HG03280 (cell line): ENCODE measurements at regions not wholly inside any gene's neighbourhood (a gene's known extent, or its start where the extent isn't known, plus 50 kb on each side); places are given as distances from the start of the nearest gene placed in this dataset.

Experiments used
- ATAC-seq: cut with Tn5 transposase; IDR thresholded peaks from one replicate; pipeline ENCODE4 v1.9.1; 2021; ENCODE audit warnings: mild to moderate bottlenecking, moderate library complexity; ENCODE audit not compliant: unreplicated experiment

DNA sequence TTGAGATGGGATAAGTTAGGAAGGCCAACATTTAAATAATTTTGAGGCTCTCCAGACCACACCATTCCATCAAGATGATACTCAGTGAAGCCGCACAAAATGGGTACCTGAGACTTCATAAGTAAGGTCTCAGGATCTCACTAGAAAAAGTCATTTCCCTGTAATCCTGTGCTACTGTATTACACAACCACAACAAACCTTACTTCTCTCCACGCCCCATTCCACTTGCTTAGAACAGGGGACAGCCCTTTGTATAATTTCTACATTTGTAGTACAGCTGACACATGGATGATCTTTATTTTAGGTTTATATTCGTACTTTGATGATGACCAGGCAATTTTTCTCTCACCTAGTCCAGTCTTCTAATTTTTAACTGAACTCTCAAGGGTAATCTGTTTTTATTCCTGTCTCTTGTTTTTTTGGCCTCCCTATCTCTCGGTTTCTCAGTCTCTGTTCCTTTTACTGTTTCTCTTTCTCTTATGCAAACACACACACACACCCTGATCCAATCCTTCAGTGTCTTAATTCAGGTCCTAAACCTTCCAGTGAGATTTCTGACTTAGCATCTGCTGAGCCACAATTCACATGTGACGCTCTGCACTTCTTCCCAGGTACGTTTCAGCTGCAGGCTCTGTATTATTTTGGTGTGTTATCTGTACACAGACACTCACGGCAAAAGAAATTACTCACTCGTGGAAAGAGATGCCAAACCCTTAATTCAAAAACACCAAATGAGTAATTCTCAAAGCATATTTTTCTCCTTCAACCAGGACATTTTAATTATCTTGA is 223.2 kb upstream of the THBS1 start:
- ATAC-seq: peak; percentile 43

DNA sequence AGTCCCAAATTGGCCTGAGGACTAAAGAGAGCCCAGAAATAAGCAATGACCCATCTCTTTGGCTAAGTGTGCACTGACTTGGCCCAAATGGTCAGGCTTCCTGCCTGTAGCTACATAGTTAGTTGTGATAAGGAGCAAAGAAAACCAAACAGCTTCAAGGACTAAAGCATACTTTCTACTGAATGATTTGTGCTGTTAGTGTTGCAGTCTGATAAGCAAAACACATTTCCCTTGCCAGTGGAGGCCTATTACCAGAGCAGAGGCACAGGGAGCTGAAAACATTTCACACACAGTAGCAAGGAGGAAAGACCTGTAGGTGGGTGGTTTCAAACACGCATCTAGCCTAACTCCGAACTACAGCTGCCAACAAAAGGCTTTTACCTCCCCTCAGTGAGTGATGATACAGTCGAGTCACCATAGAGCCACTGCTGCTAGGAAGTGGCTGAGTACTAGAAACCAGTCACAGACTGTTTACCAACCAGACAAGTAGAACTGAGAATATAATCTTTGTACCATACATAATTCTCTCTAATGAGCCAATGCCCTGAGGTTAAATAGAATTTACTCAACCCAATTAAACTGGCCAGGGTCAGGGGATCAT is 222.3 kb upstream of the THBS1 start:
- no peak for ATAC-seq

DNA sequence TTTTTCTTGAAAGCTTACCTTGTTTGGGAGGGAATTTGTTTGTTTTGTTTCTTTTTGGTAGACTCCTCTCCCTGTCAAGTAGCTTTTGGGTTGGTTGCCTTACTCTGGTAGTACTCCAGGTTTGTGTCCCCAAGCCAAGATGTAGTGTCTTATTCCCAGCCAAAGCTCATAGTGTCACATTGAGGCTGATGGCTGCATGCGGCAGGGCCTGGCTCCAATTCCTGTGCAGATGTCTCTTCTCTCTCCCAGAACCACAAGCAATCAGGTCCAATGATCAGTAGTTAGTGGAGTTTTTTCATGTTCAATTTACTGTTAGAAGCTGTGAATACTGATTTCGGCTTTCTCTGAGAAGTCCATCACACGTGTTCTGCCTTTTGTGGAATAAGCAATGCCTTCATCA is 221.1 kb upstream of the THBS1 start:
- ATAC-seq: no peak

DNA sequence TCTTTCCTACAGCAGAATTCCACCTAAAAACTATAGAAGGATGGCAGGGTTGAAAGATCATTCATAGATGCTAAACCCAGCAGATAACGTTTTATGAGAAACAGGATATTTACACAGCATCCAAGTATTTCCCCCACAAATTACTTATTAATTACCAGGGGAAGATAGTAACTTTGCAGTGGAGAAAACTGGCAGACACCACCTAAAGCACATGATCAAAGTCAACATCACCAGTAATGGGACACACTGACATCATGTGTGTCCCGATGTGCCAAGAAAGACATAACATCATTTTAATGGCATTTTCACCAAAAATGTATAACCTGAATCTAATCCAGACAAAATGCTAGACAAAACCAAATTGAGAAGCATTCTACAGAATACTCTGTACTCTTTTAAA is 220.4 kb upstream of the THBS1 start:
- ATAC-seq: no peak

DNA sequence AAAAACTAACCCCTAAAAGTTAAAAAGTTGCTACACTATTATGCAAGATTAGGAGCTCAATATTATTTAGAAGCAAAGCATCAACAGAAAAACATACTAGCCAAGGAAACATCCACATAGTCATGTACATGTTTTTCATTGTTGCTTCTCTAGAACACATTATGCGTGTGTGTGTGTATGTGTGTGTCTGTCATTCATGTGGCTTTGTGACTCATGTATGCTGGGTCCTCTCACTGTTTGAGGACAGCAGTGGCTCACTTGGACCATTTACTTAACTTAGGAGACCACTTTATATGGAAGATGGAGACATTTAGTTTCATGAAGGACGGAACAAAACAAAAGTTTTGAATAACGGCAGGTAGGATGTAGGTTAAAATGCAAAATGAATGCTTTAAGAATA is 219.4 kb upstream of the THBS1 start:
- ATAC-seq: no peak

DNA sequence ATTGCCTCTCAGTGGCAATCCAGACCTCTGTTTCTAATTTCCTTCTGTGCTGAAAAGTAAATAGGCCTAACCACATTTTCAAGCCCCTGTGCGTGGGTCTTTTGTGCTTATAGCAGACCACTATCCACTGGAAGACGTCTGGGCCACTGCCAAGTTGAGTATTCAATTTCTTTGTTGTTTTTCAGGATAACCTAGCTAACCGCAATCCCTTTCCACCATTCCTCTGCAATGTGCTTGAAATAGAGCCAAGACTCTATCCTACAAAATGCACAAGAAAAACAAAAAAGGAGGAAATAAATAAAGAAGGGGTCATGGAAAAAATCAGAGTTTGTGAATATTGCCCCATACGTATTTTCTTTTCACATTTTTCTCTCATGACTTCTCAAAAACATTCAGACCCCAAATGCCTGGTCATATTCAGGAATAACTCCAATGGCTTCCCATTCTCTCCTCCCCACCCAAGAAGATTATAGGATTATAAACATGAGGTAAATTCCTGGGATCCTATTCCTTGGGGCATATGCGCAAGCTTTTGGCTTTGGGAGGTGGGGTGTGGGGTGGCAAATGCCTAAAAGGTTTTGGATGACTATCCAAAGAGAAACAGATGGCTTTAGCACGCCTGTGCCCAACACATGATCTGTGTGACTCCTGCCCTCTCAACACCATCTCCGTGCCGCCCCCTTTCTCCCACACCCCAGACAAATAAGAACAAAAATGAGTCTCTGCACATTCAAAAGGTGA is 217.9 kb upstream of the THBS1 start:
- ATAC-seq: no peak

DNA sequence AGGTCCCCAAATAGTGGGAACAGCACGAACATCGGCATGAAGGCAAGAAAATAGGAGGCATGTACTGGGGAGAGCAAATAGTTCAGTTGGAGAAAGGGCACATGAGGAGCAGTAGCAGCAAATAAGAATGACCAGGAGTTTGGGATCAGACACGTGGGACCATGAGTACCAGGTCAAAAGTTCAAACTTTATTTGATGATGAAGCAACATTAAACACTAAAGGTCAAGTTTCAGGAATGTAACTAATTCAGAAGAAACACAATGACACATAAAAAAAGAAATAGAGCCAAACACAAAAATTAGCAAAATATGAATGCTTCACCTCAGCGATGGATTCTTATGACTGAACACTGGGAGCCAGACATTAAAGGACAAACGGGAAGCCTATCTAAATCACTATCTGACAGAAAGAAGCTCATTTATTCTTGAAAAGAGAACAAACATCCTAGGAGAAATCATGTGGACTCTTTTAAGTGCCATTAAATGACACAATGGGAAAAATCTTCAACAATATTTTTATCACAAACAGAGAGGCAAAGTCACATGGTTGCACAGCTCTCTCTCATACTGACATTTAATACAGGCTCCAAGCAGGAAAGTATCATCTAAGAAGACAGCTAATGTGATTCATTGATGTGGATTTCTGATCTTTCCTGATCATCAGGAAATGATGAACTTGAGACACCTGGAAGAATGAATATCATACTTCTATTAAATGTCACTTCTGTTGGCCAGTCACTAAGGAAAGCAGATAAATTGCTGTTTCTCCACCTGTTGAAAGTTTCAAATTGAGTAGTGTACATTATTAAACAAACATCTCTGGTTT is 216.9 kb upstream of the THBS1 start:
- no peak for ATAC-seq

DNA sequence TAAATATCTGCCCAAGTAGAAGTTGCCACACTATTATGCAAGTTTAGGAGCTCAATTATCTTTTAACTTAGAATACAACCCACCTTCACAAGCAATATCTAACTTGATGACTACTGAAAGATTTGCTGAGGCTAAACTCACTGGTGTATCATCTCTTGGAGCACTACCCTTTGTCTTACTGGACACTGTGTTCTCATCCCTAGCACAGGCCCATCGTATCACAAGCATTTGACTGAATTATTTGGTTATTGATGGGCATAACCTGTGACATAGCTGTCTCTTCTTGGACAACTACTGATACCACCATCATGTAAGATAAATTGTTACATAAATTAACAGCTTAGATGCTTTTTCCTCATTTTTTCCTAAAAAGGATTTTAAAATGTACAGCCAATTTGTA is 216.2 kb upstream of the THBS1 start:
- ATAC-seq: no peak

DNA sequence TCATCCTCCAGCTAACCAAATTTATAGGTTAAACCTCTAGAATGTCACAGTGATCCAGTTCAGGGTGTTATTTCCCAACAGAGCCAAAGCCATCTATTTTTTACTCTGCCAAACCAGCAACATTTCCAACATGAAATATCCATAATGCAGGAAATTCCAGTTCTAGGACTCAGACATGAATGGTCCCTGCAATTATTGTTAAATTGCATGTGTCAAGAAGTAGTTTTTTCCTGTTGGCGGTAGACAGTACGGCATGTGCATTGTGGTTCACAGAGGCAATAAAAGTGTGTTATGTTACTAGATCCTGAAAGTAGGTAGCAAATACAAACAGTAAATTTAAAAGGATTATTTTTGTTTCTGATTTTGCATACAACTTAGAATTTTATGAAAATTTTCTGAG is 215.7 kb upstream of the THBS1 start:
- no peak for ATAC-seq

DNA sequence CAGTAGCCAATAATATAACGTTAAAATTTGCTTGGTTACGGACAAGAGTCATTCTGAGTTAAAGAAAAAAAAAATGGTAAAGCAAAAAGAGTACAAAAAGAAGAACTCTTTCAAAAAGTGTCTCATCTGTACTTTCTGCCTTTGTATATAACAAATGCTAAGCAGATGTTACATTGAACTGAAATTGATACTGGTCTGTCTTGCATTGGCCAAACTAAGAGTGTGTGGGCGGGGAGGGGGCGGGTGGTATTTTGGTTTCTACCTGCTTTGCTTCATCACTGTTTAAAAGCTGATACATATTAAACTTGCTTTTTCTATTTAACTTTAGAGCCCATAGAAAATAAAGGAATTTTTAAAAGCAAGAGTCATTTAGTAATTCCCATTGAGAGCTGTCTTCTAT is 215.0 kb upstream of the THBS1 start:
- ATAC-seq: peak; percentile 88

DNA sequence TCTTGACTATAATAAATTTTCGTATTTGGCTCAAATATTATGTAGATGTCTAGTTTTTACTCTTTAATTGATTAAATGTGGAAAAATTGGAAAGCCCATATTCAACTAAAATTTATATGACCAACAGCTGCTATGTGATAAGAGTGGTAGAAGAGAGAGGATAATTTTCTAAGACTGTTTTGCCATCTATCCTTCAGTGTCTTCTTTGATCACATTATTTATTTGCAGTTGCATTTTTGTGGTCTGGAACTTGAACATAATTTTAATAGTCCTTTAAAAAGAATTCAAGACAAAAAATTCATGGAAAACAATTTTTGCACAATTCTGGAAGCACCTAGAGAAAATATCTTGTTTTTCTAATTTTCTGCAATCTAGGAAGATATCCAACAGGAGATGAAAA is 213.3 kb upstream of the THBS1 start:
- no peak for ATAC-seq

DNA sequence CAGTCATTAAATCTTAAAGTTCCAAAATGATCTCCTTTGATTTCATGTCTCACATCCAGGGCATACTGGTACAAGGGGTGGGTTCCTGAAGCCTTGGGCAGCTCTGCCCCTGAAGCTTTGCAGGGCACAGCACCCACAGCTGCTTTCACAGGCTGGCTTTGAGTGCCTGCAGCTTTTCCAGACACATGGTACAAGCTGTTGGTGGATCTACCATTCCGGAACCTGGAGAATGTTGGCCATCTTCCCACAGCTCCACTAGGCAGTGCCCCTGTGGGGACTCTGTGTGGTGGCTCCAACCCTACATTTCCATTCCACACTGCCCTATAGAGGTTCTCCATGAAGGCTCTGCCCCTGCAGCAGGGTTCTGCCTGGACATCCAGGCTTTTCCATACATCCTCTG is 211.1 kb upstream of the THBS1 start:
- ATAC-seq: no peak

DNA sequence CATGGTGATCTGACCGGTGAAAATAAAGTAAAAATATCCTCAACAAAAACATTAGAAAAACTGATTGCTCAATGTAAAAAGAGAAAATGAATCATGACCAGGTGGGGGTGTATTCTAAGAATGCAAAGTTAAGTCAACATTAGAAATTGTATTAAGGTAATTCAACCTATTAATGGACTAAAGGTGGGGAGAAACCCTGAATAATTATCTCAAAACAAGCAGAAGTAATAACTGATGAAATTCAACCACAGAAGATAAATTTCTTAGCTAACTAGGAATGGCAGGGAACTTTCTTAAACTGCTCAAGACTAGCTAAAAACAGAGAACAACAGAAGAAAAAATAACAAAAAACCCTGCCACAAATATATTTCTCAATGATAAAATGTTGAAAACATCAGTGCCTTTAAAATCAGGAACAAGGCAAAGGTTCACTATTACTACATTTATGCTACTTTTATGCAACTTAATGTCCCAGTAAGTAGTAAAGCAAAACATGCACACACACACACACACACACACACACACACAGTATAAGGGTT is 204.4 kb upstream of the THBS1 start:
- ATAC-seq: no peak

DNA sequence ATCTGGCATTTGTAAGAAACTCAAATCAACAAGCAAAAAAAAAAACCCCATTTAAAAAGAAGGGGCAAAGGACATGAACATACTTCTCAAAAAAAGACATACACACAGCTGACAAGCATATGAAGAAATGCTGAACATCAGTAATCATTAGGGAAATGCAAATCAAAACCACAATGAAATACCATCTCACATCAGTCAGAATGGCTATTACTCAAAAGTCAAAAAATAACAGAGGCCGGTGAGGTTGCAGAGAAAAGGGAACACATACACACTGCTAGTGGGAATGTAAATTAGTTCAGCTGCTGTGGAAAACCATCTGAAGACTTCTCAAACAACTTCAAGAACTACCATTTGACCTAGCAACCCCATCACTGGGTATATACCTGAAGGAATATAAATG is 199.4 kb upstream of the THBS1 start:
- no peak for ATAC-seq

DNA sequence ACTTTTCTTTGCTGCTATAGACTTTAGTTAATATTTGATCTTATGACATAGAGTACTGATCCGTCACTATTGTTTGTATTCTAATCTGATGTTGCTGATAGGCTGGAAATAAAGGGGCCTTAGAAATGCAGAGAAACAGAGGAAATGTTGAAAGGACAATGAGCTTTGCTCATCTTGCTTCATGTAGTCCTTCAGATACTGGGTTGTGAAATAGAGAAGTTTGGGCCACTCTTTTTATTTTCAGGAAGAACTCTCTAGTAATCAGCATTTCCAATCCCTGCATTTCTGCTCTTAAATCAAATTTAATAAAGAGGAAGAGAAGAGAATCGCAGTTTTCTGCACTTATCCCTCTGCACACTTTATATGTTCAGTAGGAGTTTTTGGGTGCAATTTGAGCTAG is 192.8 kb upstream of the THBS1 start:
- ATAC-seq: no peak

DNA sequence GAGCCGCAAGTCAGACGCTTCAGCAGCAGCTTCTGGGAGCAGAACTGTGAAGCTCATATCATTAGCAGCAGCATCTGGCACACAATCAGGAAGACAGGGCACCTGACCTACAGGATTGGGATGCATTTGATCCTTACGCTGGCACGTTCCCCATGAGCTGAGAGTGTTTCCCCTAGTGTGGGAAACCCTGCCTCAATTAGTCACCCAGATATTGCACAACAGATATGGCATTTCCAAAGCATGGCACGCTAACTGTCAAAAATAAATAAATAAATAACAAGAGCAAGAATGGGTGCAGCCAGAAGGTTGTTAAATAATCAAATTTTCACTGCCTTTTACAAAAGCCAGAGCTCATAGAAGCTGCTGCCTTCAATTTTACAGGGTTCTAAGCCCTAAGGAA is 189.6 kb upstream of the THBS1 start:
- ATAC-seq: no peak

DNA sequence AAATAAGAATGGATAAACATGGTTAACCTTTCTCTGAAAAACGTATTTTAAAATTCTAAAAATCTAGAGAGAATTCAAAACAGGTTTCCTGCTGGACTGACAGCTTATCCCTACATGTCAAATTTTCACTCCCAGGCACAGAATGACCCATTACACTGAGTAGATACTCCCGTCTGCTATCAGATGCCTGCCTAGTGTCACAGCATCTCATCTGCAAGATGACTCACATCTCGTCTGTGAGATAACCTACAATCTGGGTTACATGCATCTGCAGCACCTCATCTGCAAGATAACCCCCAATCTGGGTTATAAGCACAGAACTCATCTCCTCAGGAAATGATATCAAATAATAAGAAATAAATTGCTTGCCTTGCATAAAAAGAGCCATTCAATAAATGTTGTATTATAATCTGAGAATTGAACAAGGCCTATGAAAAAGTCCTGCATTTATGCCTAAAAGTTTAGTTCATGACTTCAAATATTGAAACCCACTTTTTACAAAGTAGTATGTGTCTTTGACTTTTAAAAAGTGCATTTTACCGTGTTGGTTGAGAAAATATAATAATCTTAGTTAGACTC is 188.3 kb upstream of the THBS1 start:
- no peak for ATAC-seq

DNA sequence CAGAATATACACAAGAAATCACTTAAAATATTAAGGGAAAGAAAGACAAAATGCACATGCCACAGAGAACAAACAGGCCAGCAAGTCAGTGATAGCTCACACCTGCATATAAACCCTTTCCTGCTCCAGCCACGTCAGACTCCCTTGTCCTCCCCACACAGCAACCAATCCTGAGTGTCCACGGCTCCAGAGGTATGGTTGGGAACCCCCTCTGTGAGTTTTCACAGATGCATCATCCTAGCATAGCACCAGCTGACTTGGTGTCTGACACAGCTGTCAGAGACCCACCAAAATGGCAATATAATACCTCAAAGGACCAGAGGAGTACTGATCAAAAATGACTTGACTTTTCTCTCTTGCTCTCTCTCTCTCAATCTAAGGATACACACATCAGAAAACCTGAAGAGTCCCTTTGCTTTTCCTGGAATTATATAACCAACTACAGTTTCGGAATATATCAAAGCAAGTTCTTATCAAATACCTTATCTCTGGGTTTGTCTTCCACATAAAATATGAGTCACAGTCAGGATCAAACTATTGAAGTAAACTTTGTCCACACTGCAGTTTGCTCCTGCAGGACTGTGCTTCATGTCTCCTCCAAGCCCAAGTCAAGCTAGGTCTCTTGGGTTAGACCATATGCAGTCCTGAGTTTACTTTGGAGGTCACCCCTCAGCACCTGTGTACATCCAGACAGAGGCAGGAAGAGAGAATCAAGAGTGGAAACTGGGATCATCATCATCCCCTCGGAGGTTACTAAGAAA is 187.1 kb upstream of the THBS1 start:
- ATAC-seq: no peak

DNA sequence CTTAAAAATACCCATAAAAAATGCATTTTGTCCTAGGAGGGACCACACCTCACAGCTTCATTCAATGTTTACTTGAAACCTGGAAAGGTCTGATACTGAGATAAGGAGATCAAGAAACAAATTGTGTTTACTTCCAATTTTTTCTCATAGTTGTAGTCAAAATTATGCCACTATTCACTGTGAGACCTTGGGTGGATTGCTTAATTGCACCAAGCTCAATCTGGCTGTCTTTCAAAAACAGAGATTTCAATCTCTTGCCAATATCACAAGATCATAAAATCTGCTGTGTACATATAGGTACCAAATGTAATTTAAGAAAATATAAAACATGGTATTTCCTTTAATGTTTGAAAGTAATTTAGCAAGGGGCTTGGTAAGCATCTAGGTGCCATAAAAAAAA is 186.4 kb upstream of the THBS1 start:
- ATAC-seq: no peak
